ENCODE measurements at regions not wholly inside any gene's neighbourhood (a gene's known extent, or its start where the extent isn't known, plus 50 kb on each side); places are given as distances from the start of the nearest gene placed in this dataset.

- H3K9me3 Mint-ChIP-seq = no peaks in the 10 kb centered on the region
- peaks cover 19 to 22% of the 10 kb centered on the region in 2 experiments for H3K4me1 ChIP-seq (ENCODE audit: control insufficient read depth in 1 of 2, extremely low read depth in 1 of 2, insufficient read depth in 2 of 2, low read length in 2 of 2)
- ATAC-seq (replicated peaks in 1 of 4) (no peak), DNase-seq (no peak)
- H3K27me3 ChIP-seq (replicated peaks in 1 of 2; ENCODE audit: control insufficient read depth in 2 of 2, extremely low read depth in 1 of 2, insufficient read depth in 2 of 2, low read length in 1 of 2) = peaks cover 0 to 3% of the 10 kb centered on the region in 2 experiments
- CTCF ChIA-PET = no interaction called here
- POLR2A ChIA-PET = no interaction called here
- 25% methylated on average over 2 of the region's 4 CpGs for WGBS (ENCODE audit: insufficient coverage)
- H3K9me3 ChIP-seq = no peaks in the 10 kb centered on the region
- H3K4me3 ChIP-seq (ENCODE audit: control insufficient read depth in 1 of 2, extremely low read depth in 1 of 2, low read length in 1 of 2) = no peak overlapping the region
- H3K27me3 Mint-ChIP-seq = peaks cover 0 to 3% of the 10 kb centered on the region in 2 donors
- H3K27ac ChIP-seq (ENCODE audit: low read length) = no peak overlapping the region
- H3K4me1 Mint-ChIP-seq = peaks cover 19 to 28% (median 22%) of the 10 kb centered on the region in 3 donors
- H3K36me3 Mint-ChIP-seq = no peaks in the 10 kb centered on the region
- H3K27ac Mint-ChIP-seq = no peak overlapping the region
- H3K36me3 ChIP-seq (ENCODE audit: control insufficient read depth in 2 of 2, extremely low read depth in 1 of 2, insufficient read depth in 1 of 2, low read length in 1 of 2) = no peaks in the 10 kb centered on the region
- no peak overlapping the region for H3K4me3 Mint-ChIP-seq
Observed at GRCh38 chr15:57780471-57780870, 74.0 kb downstream of the POLR2M start.

- Mint-ChIP-seq H3K4me3 (no peak overlapping the region), H3K27me3 (peaks cover 7 to 8% of the 10 kb centered on the region in 2 donors), H3K4me1 (peaks cover 7 to 16% (median 7%) of the 10 kb centered on the region in 3 donors), H3K27ac (no peak overlapping the region), H3K36me3 (no peaks in the 10 kb centered on the region), H3K9me3 (no peaks in the 10 kb centered on the region)
- ATAC-seq (replicated peaks in 1 of 4) (no peak), DNase-seq (no peak)
- H3K27ac ChIP-seq (ENCODE audit: low read length) = no peak overlapping the region
- peaks cover 0 to 3% of the 10 kb centered on the region in 2 experiments for H3K27me3 ChIP-seq (replicated peaks in 1 of 2; ENCODE audit: control insufficient read depth in 2 of 2, extremely low read depth in 1 of 2, insufficient read depth in 2 of 2, low read length in 1 of 2)
- H3K4me1 ChIP-seq (ENCODE audit: control insufficient read depth in 1 of 2, extremely low read depth in 1 of 2, insufficient read depth in 2 of 2, low read length in 2 of 2) = peaks cover 7 to 17% of the 10 kb centered on the region in 2 experiments
- no peaks in the 10 kb centered on the region for H3K36me3 ChIP-seq (ENCODE audit: control insufficient read depth in 2 of 2, extremely low read depth in 1 of 2, insufficient read depth in 1 of 2, low read length in 1 of 2)
- POLR2A ChIA-PET = no interaction called here
- 87% methylated on average over 4 of the region's 6 CpGs for WGBS (ENCODE audit: insufficient coverage)
- CTCF ChIA-PET = interaction anchor here in 1 of 2 donors (0.6 kb wide), 1 partner anchor 223 kb away, joined by 3 read pairs; no protein-coding TSS in a partner anchor
- H3K9me3 ChIP-seq = no peaks in the 10 kb centered on the region
- H3K4me3 ChIP-seq (ENCODE audit: control insufficient read depth in 1 of 2, extremely low read depth in 1 of 2, low read length in 1 of 2) = no peak overlapping the region
Observed at GRCh38 chr15:57782731-57783130, 76.2 kb downstream of the POLR2M start.

GRCh38 chr15:57784081-57784511 is 77.6 kb downstream of the POLR2M start:
- POLR2A ChIA-PET = no interaction called here
- DNase-seq = no peak
- CTCF ChIA-PET = no interaction called here

GRCh38 chr15:57785039-57785438 is 78.5 kb downstream of the POLR2M start:
- Mint-ChIP-seq H3K4me3 (no peak overlapping the region), H3K36me3 (no peaks in the 10 kb centered on the region), H3K4me1 (peaks cover 0 to 2% (median 1%) of the 10 kb centered on the region in 3 donors), H3K27me3 (peaks cover 8 to 14% of the 10 kb centered on the region in 2 donors), H3K9me3 (no peaks in the 10 kb centered on the region), H3K27ac (no peak overlapping the region)
- ChIA-PET POLR2A (no interaction called here), CTCF (no interaction called here)
- H3K9me3 ChIP-seq = no peaks in the 10 kb centered on the region
- DNase-seq = no peak
- no peak overlapping the region for H3K27ac ChIP-seq (ENCODE audit: low read length)
- no peak for ATAC-seq (replicated peaks in 1 of 4)
- WGBS (ENCODE audit: insufficient coverage) = no CpG with 5 or more reads among the region's 9 CpGs
- peaks cover 0 to 9% of the 10 kb centered on the region in 2 experiments for H3K4me1 ChIP-seq (ENCODE audit: control insufficient read depth in 1 of 2, extremely low read depth in 1 of 2, insufficient read depth in 2 of 2, low read length in 2 of 2)
- H3K4me3 ChIP-seq (ENCODE audit: control insufficient read depth in 1 of 2, extremely low read depth in 1 of 2, low read length in 1 of 2) = no peak overlapping the region
- peaks cover 0 to 7% of the 10 kb centered on the region in 2 experiments for H3K27me3 ChIP-seq (replicated peaks in 1 of 2; ENCODE audit: control insufficient read depth in 2 of 2, extremely low read depth in 1 of 2, insufficient read depth in 2 of 2, low read length in 1 of 2)
- no peaks in the 10 kb centered on the region for H3K36me3 ChIP-seq (ENCODE audit: control insufficient read depth in 2 of 2, extremely low read depth in 1 of 2, insufficient read depth in 1 of 2, low read length in 1 of 2)

More at GRCh38 chr15:57784081-57784511, 77.6 kb downstream of the POLR2M start:
- no peak overlapping the region for H3K27ac ChIP-seq (ENCODE audit: low read length)
- H3K9me3 Mint-ChIP-seq = no peaks in the 10 kb centered on the region
- WGBS (ENCODE audit: insufficient coverage) = 43% methylated on average over 1 of the region's 4 CpGs
- no peak overlapping the region for H3K4me3 ChIP-seq (ENCODE audit: control insufficient read depth in 1 of 2, extremely low read depth in 1 of 2, low read length in 1 of 2)
- no peaks in the 10 kb centered on the region for H3K36me3 ChIP-seq (ENCODE audit: control insufficient read depth in 2 of 2, extremely low read depth in 1 of 2, insufficient read depth in 1 of 2, low read length in 1 of 2)
- H3K27me3 Mint-ChIP-seq = peaks cover 8 to 14% of the 10 kb centered on the region in 2 donors
- peaks cover 4 to 12% of the 10 kb centered on the region in 2 experiments for H3K4me1 ChIP-seq (ENCODE audit: control insufficient read depth in 1 of 2, extremely low read depth in 1 of 2, insufficient read depth in 2 of 2, low read length in 2 of 2)
- no peaks in the 10 kb centered on the region for H3K9me3 ChIP-seq
- peaks cover 2% of the 10 kb centered on the region in 3 donors for H3K4me1 Mint-ChIP-seq
- no peaks in the 10 kb centered on the region for H3K36me3 Mint-ChIP-seq
- H3K4me3 Mint-ChIP-seq = no peak overlapping the region
- H3K27ac Mint-ChIP-seq = no peak overlapping the region
- no peak for ATAC-seq (replicated peaks in 1 of 4)
- peaks cover 0 to 7% of the 10 kb centered on the region in 2 experiments for H3K27me3 ChIP-seq (replicated peaks in 1 of 2; ENCODE audit: control insufficient read depth in 2 of 2, extremely low read depth in 1 of 2, insufficient read depth in 2 of 2, low read length in 1 of 2)

GRCh38 chr15:57785959-57786358 is 79.4 kb downstream of the POLR2M start:
- H3K27ac Mint-ChIP-seq = no peak overlapping the region
- 94% methylated on average over 2 of the region's 3 CpGs for WGBS (ENCODE audit: insufficient coverage)

GRCh38 chr15:57789225-57789624 is 82.7 kb downstream of the POLR2M start:
- peaks cover 12 to 23% of the 10 kb centered on the region in 2 donors for H3K27me3 Mint-ChIP-seq
- CTCF ChIA-PET = no interaction called here

More at GRCh38 chr15:57785959-57786358, 79.4 kb downstream of the POLR2M start:
- ChIA-PET CTCF (no interaction called here), POLR2A (no interaction called here)
- Mint-ChIP-seq H3K4me3 (no peak overlapping the region), H3K9me3 (no peaks in the 10 kb centered on the region), H3K36me3 (no peaks in the 10 kb centered on the region), H3K4me1 (no peaks in the 10 kb centered on the region), H3K27me3 (peaks cover 8 to 14% of the 10 kb centered on the region in 2 donors)
- ATAC-seq (replicated peaks in 1 of 4) (no peak), DNase-seq (no peak)
- no peak overlapping the region for H3K27ac ChIP-seq (ENCODE audit: low read length)
- no peak overlapping the region for H3K4me3 ChIP-seq (ENCODE audit: control insufficient read depth in 1 of 2, extremely low read depth in 1 of 2, low read length in 1 of 2)
- H3K9me3 ChIP-seq = no peaks in the 10 kb centered on the region
- peaks cover 0 to 7% of the 10 kb centered on the region in 2 experiments for H3K27me3 ChIP-seq (replicated peaks in 1 of 2; ENCODE audit: control insufficient read depth in 2 of 2, extremely low read depth in 1 of 2, insufficient read depth in 2 of 2, low read length in 1 of 2)
- H3K4me1 ChIP-seq (ENCODE audit: control insufficient read depth in 1 of 2, extremely low read depth in 1 of 2, insufficient read depth in 2 of 2, low read length in 2 of 2) = peaks cover 0 to 3% of the 10 kb centered on the region in 2 experiments
- H3K36me3 ChIP-seq (ENCODE audit: control insufficient read depth in 2 of 2, extremely low read depth in 1 of 2, insufficient read depth in 1 of 2, low read length in 1 of 2) = no peaks in the 10 kb centered on the region

More at GRCh38 chr15:57789225-57789624, 82.7 kb downstream of the POLR2M start:
- WGBS (ENCODE audit: insufficient coverage) = 100% methylated on average over 1 of the region's 2 CpGs
- Mint-ChIP-seq H3K27ac (no peak overlapping the region), H3K36me3 (no peaks in the 10 kb centered on the region), H3K9me3 (no peaks in the 10 kb centered on the region), H3K4me3 (no peak overlapping the region), H3K4me1 (no peaks in the 10 kb centered on the region)
- no peak for ATAC-seq (replicated peaks in 1 of 4)
- no peaks in the 10 kb centered on the region for H3K9me3 ChIP-seq
- H3K4me3 ChIP-seq (ENCODE audit: control insufficient read depth in 1 of 2, extremely low read depth in 1 of 2, low read length in 1 of 2) = no peak overlapping the region
- H3K4me1 ChIP-seq (ENCODE audit: control insufficient read depth in 1 of 2, extremely low read depth in 1 of 2, insufficient read depth in 2 of 2, low read length in 2 of 2) = peaks cover 0 to 1% of the 10 kb centered on the region in 2 experiments
- no peaks in the 10 kb centered on the region for H3K36me3 ChIP-seq (ENCODE audit: control insufficient read depth in 2 of 2, extremely low read depth in 1 of 2, insufficient read depth in 1 of 2, low read length in 1 of 2)
- DNase-seq = no peak
- peaks cover 0 to 13% of the 10 kb centered on the region in 2 experiments for H3K27me3 ChIP-seq (replicated peaks in 1 of 2; ENCODE audit: control insufficient read depth in 2 of 2, extremely low read depth in 1 of 2, insufficient read depth in 2 of 2, low read length in 1 of 2)
- POLR2A ChIA-PET = no interaction called here
- H3K27ac ChIP-seq (ENCODE audit: low read length) = no peak overlapping the region
